SU-DHL-6 (cell line): ENCODE measurements at regions not wholly inside any gene's neighbourhood (a gene's known extent, or its start where the extent isn't known, plus 50 kb on each side); places are given as distances from the start of the nearest gene placed in this dataset.

Experiments used
- H2AFZ ChIP-seq: fragments of 200-600 bp; sonication (generic); 2 replicates; pipeline ENCODE4 v1.6.1; 2014; ENCODE audit warnings: low read depth, mild to moderate bottlenecking, moderate library complexity, mixed read lengths, antibody characterized with exemption, low read length; ENCODE audit not compliant: severe bottlenecking
- H3F3A ChIP-seq: fragments of 200-600 bp; shearing (Covaris generic); 2 replicates; pipeline ENCODE4 v1.6.0; 2016; ENCODE audit warnings: antibody characterized with exemption, mild to moderate bottlenecking; ENCODE audit not compliant: insufficient read depth
- H3K27ac ChIP-seq: fragments of 200-600 bp; sonication (generic); 2 replicates; pipeline ENCODE4 v1.5.1; 2016; ENCODE audit warnings: low read depth, mild to moderate bottlenecking, low read length, moderate library complexity, mixed read lengths
- H3K27me3 ChIP-seq: fragments of 200-600 bp; sonication (generic), shearing (Covaris generic); 2 replicates; pipeline ENCODE4 v1.6.0; 2014; ENCODE audit warnings: mild to moderate bottlenecking, low read length
- H3K36me3 ChIP-seq: fragments of 200-600 bp; sonication (generic); 2 replicates; pipeline ENCODE4 v1.6.1; 2014; ENCODE audit warnings: mild to moderate bottlenecking, low read length, mixed read lengths
- H3K4me2 ChIP-seq: fragments of 300-600, 200-600 bp; shearing (Covaris generic), sonication (generic); 2 replicates; pipeline ENCODE4 v1.6.0; 2014; ENCODE audit warnings: low read length, low read depth, mild to moderate bottlenecking; ENCODE audit not compliant: poor library complexity, severe bottlenecking
- H3K4me3 ChIP-seq: fragments of 200-600 bp; sonication (generic); 2 replicates; pipeline ENCODE4 v1.5.1; 2014; ENCODE audit warnings: antibody characterized with exemption, low read length, mild to moderate bottlenecking, mixed read lengths; ENCODE audit not compliant: insufficient read depth, poor library complexity, severe bottlenecking
- H3K79me2 ChIP-seq: fragments of 200-600 bp; sonication (generic); 2 replicates; pipeline ENCODE4 v1.6.1; 2014; ENCODE audit warnings: mild to moderate bottlenecking, low read length, moderate library complexity; ENCODE audit not compliant: insufficient read depth
- H3K9ac ChIP-seq: fragments of 200-600 bp; sonication (generic); 2 replicates; pipeline ENCODE4 v1.7.0; 2014; ENCODE audit warnings: mild to moderate bottlenecking, low read length
- H3K9me2 ChIP-seq: fragments of 200-600 bp; sonication (generic); replicated peaks from 2 replicates; pipeline ENCODE4 v1.6.1; 2014; ENCODE audit warnings: low read length; ENCODE audit not compliant: insufficient read depth
- H3K9me3 ChIP-seq: fragments of 200-600 bp; sonication (generic); 2 replicates; pipeline ENCODE4 v1.6.1; 2014; ENCODE audit warnings: low read length, mixed read lengths; ENCODE audit not compliant: insufficient read depth
- H4K20me1 ChIP-seq: fragments of 200-600 bp; sonication (generic); 2 replicates; pipeline ENCODE4 v1.6.1; 2014; ENCODE audit warnings: low read depth, mild to moderate bottlenecking, antibody characterized with exemption, low read length, moderate library complexity, mixed read lengths
- CTCF ChIP-seq: fragments of 200-600 bp; sonication (generic); IDR thresholded peaks from one replicate; pipeline ENCODE4 v1.5.1; 2017; ENCODE audit warnings: antibody characterized with exemption, mild to moderate bottlenecking, low read length, moderate library complexity; ENCODE audit not compliant: insufficient read depth, poor library complexity, severe bottlenecking
- EZH2phosphoT487 ChIP-seq: fragments of 200-600 bp; sonication (generic), shearing (Covaris generic); conservative IDR thresholded peaks from 2 replicates; pipeline ENCODE4 v1.6.1; 2018; ENCODE audit warnings: mild to moderate bottlenecking, antibody characterized with exemption, low read length, moderate library complexity, mixed read lengths

GRCh38 chr2:75325594-75325993 lies 126.3 kb upstream of the TACR1 start:
- no peak for TF ChIP-seq EZH2phosphoT487
- TF ChIP-seq CTCF = no peak
- no peaks in the 10 kb centered on the region for H3K36me3 ChIP-seq
- no peak overlapping the region for H2AFZ ChIP-seq
- H3K27ac ChIP-seq = no peak overlapping the region
- no peak overlapping the region for H3K9ac ChIP-seq
- no peaks in the 10 kb centered on the region for H3K79me2 ChIP-seq
- H3K4me3 ChIP-seq = no peak overlapping the region
- H3K9me2 ChIP-seq = no peaks in the 10 kb centered on the region
- H3K27me3 ChIP-seq = no peaks in the 10 kb centered on the region
- H3K4me2 ChIP-seq = no peak overlapping the region
- H3F3A ChIP-seq = no peaks in the 10 kb centered on the region
- no peaks in the 10 kb centered on the region for H3K9me3 ChIP-seq
- H4K20me1 ChIP-seq = no peaks in the 10 kb centered on the region

GRCh38 chr2:75324861-75325284 lies 125.6 kb upstream of the TACR1 start:
- Histone ChIP-seq H3K36me3 (no peaks in the 10 kb centered on the region), H4K20me1 (no peaks in the 10 kb centered on the region), H3K4me3 (no peak overlapping the region), H3K79me2 (no peaks in the 10 kb centered on the region), H3K9ac (no peak overlapping the region), H3K9me3 (no peaks in the 10 kb centered on the region), H2AFZ (no peak overlapping the region), H3F3A (no peaks in the 10 kb centered on the region), H3K4me2 (no peak overlapping the region), H3K9me2 (no peaks in the 10 kb centered on the region), H3K27me3 (no peaks in the 10 kb centered on the region), H3K27ac (no peak overlapping the region)
- no peak for TF ChIP-seq CTCF
- no peak for TF ChIP-seq EZH2phosphoT487

- TF ChIP-seq EZH2phosphoT487 (no peak), CTCF (no peak)
- no peak overlapping the region for H3K4me3 ChIP-seq
- H3K27ac ChIP-seq = no peak overlapping the region
- no peaks in the 10 kb centered on the region for H3K9me2 ChIP-seq
- no peak overlapping the region for H3K4me2 ChIP-seq
- no peaks in the 10 kb centered on the region for H3K79me2 ChIP-seq
- no peaks in the 10 kb centered on the region for H3K27me3 ChIP-seq
- H3F3A ChIP-seq = no peaks in the 10 kb centered on the region
- H3K9ac ChIP-seq = no peak overlapping the region
- H3K36me3 ChIP-seq = no peaks in the 10 kb centered on the region
- no peak overlapping the region for H2AFZ ChIP-seq
- H3K9me3 ChIP-seq = no peaks in the 10 kb centered on the region
- H4K20me1 ChIP-seq = no peaks in the 10 kb centered on the region
Observed at GRCh38 chr2:75324141-75324540, 124.8 kb upstream of the TACR1 start.

GRCh38 chr2:75321599-75321922 lies 122.2 kb upstream of the TACR1 start:
- H3K9ac ChIP-seq = no peak overlapping the region
- no peaks in the 10 kb centered on the region for H3K79me2 ChIP-seq
- no peaks in the 10 kb centered on the region for H3K36me3 ChIP-seq
- no peaks in the 10 kb centered on the region for H3K9me3 ChIP-seq
- H4K20me1 ChIP-seq = no peaks in the 10 kb centered on the region
- no peaks in the 10 kb centered on the region for H3F3A ChIP-seq
- H3K27me3 ChIP-seq = no peaks in the 10 kb centered on the region
- no peak overlapping the region for H3K4me3 ChIP-seq
- no peak overlapping the region for H2AFZ ChIP-seq
- H3K9me2 ChIP-seq = no peaks in the 10 kb centered on the region
- TF ChIP-seq CTCF (no peak), EZH2phosphoT487 (no peak)
- H3K4me2 ChIP-seq = no peak overlapping the region
- H3K27ac ChIP-seq = no peak overlapping the region
